BJ (cell line): ENCODE measurements at regions not wholly inside any gene's neighbourhood (a gene's known extent, or its start where the extent isn't known, plus 50 kb on each side); places are given as distances from the start of the nearest gene placed in this dataset.
A peak's percentile ranks its signal among the peaks of the same experiment; 100 is the strongest.

Source experiments
- CTCF ChIA-PET: fragments of 350-600 bp; formaldehyde crosslinking; extraction: SDS; loops from one replicate; lab custom pipeline; 2021; ENCODE audit warnings: antibody characterized with exemption, inconsistent platforms; lab: Yijun Ruan, JAX
- POLR2A ChIA-PET: fragments of 300-600 bp; sonication (Branson Sonifier 250); formaldehyde crosslinking; extraction: SDS; loops from one replicate; lab custom pipeline; 2021; ENCODE audit warnings: antibody characterized with exemption; lab: Charles Lee
- DNase-seq: peaks from one replicate; pipeline ENCODE4 v3.0.0-alpha.2; 2011; ENCODE audit warnings: low read depth
- H3K27me3 ChIP-seq: 2 replicates; pipeline ENCODE4 v1.6.0; 2011; ENCODE audit warnings: low read length; ENCODE audit not compliant: control insufficient read depth, insufficient read depth
- H3K36me3 ChIP-seq: 2 replicates; pipeline ENCODE4 v1.5.1; 2011; ENCODE audit warnings: low read length; ENCODE audit not compliant: control insufficient read depth, insufficient read depth
- H3K4me3 ChIP-seq: 2 replicates; pipeline ENCODE4 v1.5.1; 2011; ENCODE audit warnings: low read depth, mild to moderate bottlenecking, control low read depth, low read length
- CTCF ChIP-seq: IDR thresholded peaks from 2 replicates; pipeline ENCODE4 v1.5.1; 2011; ENCODE audit warnings: low read depth, mild to moderate bottlenecking, control low read depth, inconsistent platforms, low read length, moderate library complexity; ENCODE audit not compliant: insufficient read depth

GRCh38 chr7:81621893-81622292 is 148.0 kb downstream of the HGF start:
- ChIA-PET POLR2A (no interaction called here), CTCF (no interaction called here)
- Histone ChIP-seq H3K27me3 (no peaks in the 10 kb centered on the region), H3K36me3 (no peaks in the 10 kb centered on the region), H3K4me3 (no peak overlapping the region)
- no peak for TF ChIP-seq CTCF
- DNase-seq, result no peak

- no peaks in the 10 kb centered on the region for H3K36me3 ChIP-seq
- H3K4me3 ChIP-seq, result no peak overlapping the region
- POLR2A ChIA-PET, result no interaction called here
- H3K27me3 ChIP-seq, result no peaks in the 10 kb centered on the region
- no peak for TF ChIP-seq CTCF
- CTCF ChIA-PET, result no interaction called here
- DNase-seq, result peak; percentile 71
Measured at GRCh38 chr7:81618396-81619014, 151.3 kb downstream of the HGF start.

GRCh38 chr7:81616951-81617350 is 152.9 kb downstream of the HGF start:
- H3K4me3 ChIP-seq, result no peak overlapping the region
- H3K36me3 ChIP-seq, result no peaks in the 10 kb centered on the region
- no peak for DNase-seq
- CTCF ChIA-PET, result interaction anchor here (1.5 kb wide), 1 partner anchor 64 kb away, joined by 4 read pairs; no protein-coding TSS in a partner anchor
- H3K27me3 ChIP-seq, result no peaks in the 10 kb centered on the region
- TF ChIP-seq CTCF, result no peak
- POLR2A ChIA-PET, result no interaction called here

- no peak for TF ChIP-seq CTCF
- POLR2A ChIA-PET, result no interaction called here
- H3K36me3 ChIP-seq, result no peaks in the 10 kb centered on the region
- DNase-seq, result no peak
- CTCF ChIA-PET, result no interaction called here
- H3K4me3 ChIP-seq, result no peak overlapping the region
- H3K27me3 ChIP-seq, result no peaks in the 10 kb centered on the region
Measured at GRCh38 chr7:81611805-81612204, 158.0 kb downstream of the HGF start.

GRCh38 chr7:81611040-81611439 is 158.8 kb downstream of the HGF start:
- no peak for TF ChIP-seq CTCF
- no peak for DNase-seq
- ChIA-PET POLR2A (no interaction called here), CTCF (no interaction called here)
- no peaks in the 10 kb centered on the region for H3K27me3 ChIP-seq
- no peaks in the 10 kb centered on the region for H3K36me3 ChIP-seq
- H3K4me3 ChIP-seq, result no peak overlapping the region
